H9 (cell line): ENCODE measurements at regions not wholly inside any gene's neighbourhood (a gene's known extent, or its start where the extent isn't known, plus 50 kb on each side); places are given as distances from the start of the nearest gene placed in this dataset.
"Not testable (repeated sequence)": the region's sequence is repeated elsewhere in the genome, so short reads cannot be mapped to it uniquely, and the experiment has no call there.

Experiments used
- DNase-seq: peaks from one replicate; pipeline ENCODE4 v3.0.0-alpha.2; 2017
- H2AFZ ChIP-seq: one replicate; pipeline ENCODE4 v1.6.1; 2013; ENCODE audit warnings: mild to moderate bottlenecking, low read length, control low read depth, moderate library complexity
- H2AK5ac ChIP-seq: 2 replicates; pipeline ENCODE4 v1.6.1; 2013; ENCODE audit warnings: low read length, control low read depth, mixed read lengths; ENCODE audit not compliant: insufficient read length
- H2BK120ac ChIP-seq: one replicate; pipeline ENCODE4 v1.6.1; 2013; ENCODE audit warnings: low read depth, mild to moderate bottlenecking, low read length, control low read depth, inconsistent platforms; ENCODE audit not compliant: poor library complexity, severe bottlenecking
- H2BK12ac ChIP-seq: 2 replicates; pipeline ENCODE4 v1.6.1; 2013; ENCODE audit warnings: low read length, control low read depth, mixed read lengths, low read depth; ENCODE audit not compliant: insufficient read length
- H2BK15ac ChIP-seq: 2 replicates; pipeline ENCODE4 v1.6.1; 2013; ENCODE audit warnings: low read depth, low read length, control low read depth
- H2BK20ac ChIP-seq: one replicate; pipeline ENCODE4 v1.6.1; 2013; ENCODE audit warnings: low read depth, mild to moderate bottlenecking, low read length, control low read depth, inconsistent platforms; ENCODE audit not compliant: poor library complexity, severe bottlenecking
- H2BK5ac ChIP-seq: 2 replicates; pipeline ENCODE4 v1.6.1; 2013; ENCODE audit warnings: low read length, control low read depth, mixed read lengths; ENCODE audit not compliant: insufficient read length
- H3K14ac ChIP-seq: 2 replicates; pipeline ENCODE4 v1.6.1; 2013; ENCODE audit warnings: low read length, control low read depth; ENCODE audit not compliant: insufficient read depth
- H3K18ac ChIP-seq: 2 replicates; pipeline ENCODE4 v1.6.1; 2013; ENCODE audit warnings: low read depth, mild to moderate bottlenecking, mixed read lengths, low read length, control low read depth; ENCODE audit not compliant: insufficient read length
- H3K23ac ChIP-seq: 2 replicates; pipeline ENCODE4 v1.6.1; 2013; ENCODE audit warnings: low read length, control low read depth, mixed read lengths, low read depth; ENCODE audit not compliant: insufficient read length
- H3K23me2 ChIP-seq: 2 replicates; pipeline ENCODE4 v1.6.1; 2013; ENCODE audit warnings: low read depth, mild to moderate bottlenecking, mixed read lengths, low read length, control low read depth; ENCODE audit not compliant: insufficient read length, poor library complexity, severe bottlenecking
- H3K27ac ChIP-seq: 2 replicates; pipeline ENCODE4 v1.5.1; 2013; ENCODE audit warnings: low read length, control low read depth, mixed read lengths, low read depth; ENCODE audit not compliant: insufficient read length
- H3K27me3 ChIP-seq: 2 replicates; pipeline ENCODE4 v1.6.1; 2013; ENCODE audit warnings: low read length, control low read depth, inconsistent platforms; ENCODE audit not compliant: insufficient read depth
- H3K4ac ChIP-seq: 2 replicates; pipeline ENCODE4 v1.6.1; 2013; ENCODE audit warnings: low read depth, mild to moderate bottlenecking, control low read depth, inconsistent platforms, low read length, moderate library complexity
- H3K4me1 ChIP-seq: 2 replicates; pipeline ENCODE4 v1.6.1; 2013; ENCODE audit warnings: low read length, control low read depth, inconsistent platforms; ENCODE audit not compliant: insufficient read depth
- H3K4me2 ChIP-seq: 2 replicates; pipeline ENCODE4 v1.6.1; 2013; ENCODE audit warnings: low read length, control low read depth, mixed read lengths; ENCODE audit not compliant: insufficient read length, insufficient read depth
- H3K56ac ChIP-seq: 2 replicates; pipeline ENCODE4 v1.6.1; 2013; ENCODE audit warnings: low read depth, mild to moderate bottlenecking, mixed read lengths, low read length, control low read depth; ENCODE audit not compliant: insufficient read length
- H3K79me1 ChIP-seq: 2 replicates; pipeline ENCODE4 v1.6.1; 2013; ENCODE audit warnings: low read depth, mild to moderate bottlenecking, moderate library complexity, low read length, control low read depth, inconsistent platforms; ENCODE audit not compliant: insufficient read depth, poor library complexity, severe bottlenecking
- H3K79me2 ChIP-seq: 2 replicates; pipeline ENCODE4 v1.6.1; 2013; ENCODE audit warnings: low read length, control low read depth, inconsistent platforms; ENCODE audit not compliant: insufficient read depth
- H3K9ac ChIP-seq: 2 replicates; pipeline ENCODE4 v1.6.1; 2013; ENCODE audit warnings: low read length, control low read depth, mixed read lengths; ENCODE audit not compliant: insufficient read length; ENCODE audit errors: extremely low read depth
- H3K9me3 ChIP-seq: one replicate; pipeline ENCODE4 v1.6.1; 2013; ENCODE audit warnings: low read depth, low read length, inconsistent platforms; ENCODE audit not compliant: control insufficient read depth
- H3T11ph ChIP-seq: one replicate; pipeline ENCODE4 v1.6.1; 2013; ENCODE audit warnings: mild to moderate bottlenecking, low read length, control low read depth, inconsistent platforms
- H4K20me1 ChIP-seq: one replicate; pipeline ENCODE4 v1.6.1; 2013; ENCODE audit not compliant: control insufficient read depth, insufficient read length, insufficient read depth
- H4K5ac ChIP-seq: 2 replicates; pipeline ENCODE4 v1.6.1; 2013; ENCODE audit warnings: low read depth, mild to moderate bottlenecking, mixed read lengths, low read length, control low read depth; ENCODE audit not compliant: insufficient read length
- H4K8ac ChIP-seq: replicated peaks from 2 replicates; pipeline ENCODE4 v1.6.1; 2013; ENCODE audit warnings: low read length, control low read depth, mixed read lengths, low read depth; ENCODE audit not compliant: insufficient read length
- H4K91ac ChIP-seq: 2 replicates; pipeline ENCODE4 v1.6.1; 2013; ENCODE audit warnings: low read depth, mild to moderate bottlenecking, moderate library complexity, mixed read lengths, low read length, control low read depth; ENCODE audit not compliant: insufficient read length
- H3K27ac Mint-ChIP-seq, 3 experiments: 2 replicates in 2 of 3; 3 replicates in 1 of 3; pipeline ENCODE4 v1.8.0; 2020 to 2021; ENCODE audit warnings: mixed read lengths in 3 of 3, mild to moderate bottlenecking in 1 of 3, moderate library complexity in 1 of 3
- H3K27me3 Mint-ChIP-seq: 2 replicates; pipeline ENCODE4 v1.8.0; 2021; ENCODE audit warnings: low read depth, mild to moderate bottlenecking, moderate library complexity, mixed read lengths
- H3K36me3 Mint-ChIP-seq, 3 experiments: 2 replicates in 2 of 3; 3 replicates in 1 of 3; pipeline ENCODE4 v1.8.0; 2020 to 2021; ENCODE audit warnings: low read depth in 3 of 3, mixed read lengths in 3 of 3; ENCODE audit not compliant: insufficient read depth in 1 of 3
- H3K4me1 Mint-ChIP-seq, 2 experiments: 2 replicates each; pipeline ENCODE4 v1.8.0; 2020; ENCODE audit warnings: mixed read lengths in 2 of 2
- H3K4me3 Mint-ChIP-seq, 2 experiments: 2 replicates in 1 of 2; 3 replicates in 1 of 2; pipeline ENCODE4 v1.8.0; 2020 to 2021; ENCODE audit warnings: mild to moderate bottlenecking in 2 of 2, mixed read lengths in 2 of 2, moderate library complexity in 1 of 2
- H3K9me3 Mint-ChIP-seq, 2 experiments: 2 replicates in 1 of 2; 3 replicates in 1 of 2; pipeline ENCODE4 v1.8.0; 2020; ENCODE audit warnings: mild to moderate bottlenecking in 2 of 2, mixed read lengths in 2 of 2, moderate library complexity in 1 of 2
- WGBS: extraction: QIAGEN DNeasy Blood & Tissue Kit; methylation state at CpG from one replicate; pipeline ENCODE4 v1.1.7; 2013; ENCODE audit warnings: missing lambda C conversion rate, low lambda C conversion rate, mixed read lengths; ENCODE audit not compliant: insufficient read length; ENCODE audit errors: extremely low coverage; 5-methylcytosine and 5-hydroxymethylcytosine counted together

DNA sequence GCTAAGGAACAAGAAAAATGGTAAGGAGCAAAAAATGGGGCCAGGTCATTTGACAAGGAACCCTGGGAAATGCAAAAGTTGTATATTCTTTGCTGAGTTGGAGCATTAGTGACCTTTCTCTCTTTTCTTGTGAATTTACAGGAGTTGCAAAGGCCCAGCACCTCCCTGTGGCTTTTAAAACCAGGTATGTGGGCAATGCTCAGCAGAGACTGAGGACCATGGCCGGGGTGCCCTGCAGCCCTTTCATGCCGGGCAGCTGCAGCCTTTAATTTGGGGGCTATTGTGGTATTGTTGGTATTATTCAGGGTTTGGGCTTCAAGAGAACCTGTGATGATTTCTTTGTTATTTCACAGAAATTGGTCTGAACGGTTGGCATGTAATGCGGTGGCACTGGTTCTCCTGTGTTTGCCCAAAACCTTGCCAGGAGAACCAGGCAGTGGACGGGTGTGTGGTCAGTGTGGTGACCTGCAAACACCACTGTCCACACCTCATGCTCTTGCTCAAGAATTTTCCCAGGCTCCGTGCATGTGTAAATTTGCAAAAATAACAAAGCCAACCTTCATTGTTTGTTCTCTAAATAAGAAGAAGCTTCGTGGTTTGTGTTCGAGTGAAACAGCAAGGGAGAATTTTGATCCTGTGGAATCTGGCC lies 213.8 kb upstream of the PLGLB1 start:
- not testable (repeated sequence) for H3K27me3 ChIP-seq, H4K20me1 ChIP-seq, H2BK20ac ChIP-seq, H2BK5ac ChIP-seq, H4K8ac ChIP-seq, H3K79me2 ChIP-seq, H3K4me1 Mint-ChIP-seq, H3K4me2 ChIP-seq, H3K4ac ChIP-seq, H3K27me3 Mint-ChIP-seq, H3K9me3 ChIP-seq, H3K27ac Mint-ChIP-seq, H3K79me1 ChIP-seq, H3K9ac ChIP-seq, H3T11ph ChIP-seq, H3K18ac ChIP-seq, H2AK5ac ChIP-seq, H3K4me3 Mint-ChIP-seq, H4K5ac ChIP-seq, H2BK12ac ChIP-seq, H2BK120ac ChIP-seq, H3K56ac ChIP-seq, H2BK15ac ChIP-seq, H3K14ac ChIP-seq, H2AFZ ChIP-seq, H3K4me1 ChIP-seq, H3K36me3 Mint-ChIP-seq, H3K27ac ChIP-seq, H3K23me2 ChIP-seq, H3K9me3 Mint-ChIP-seq, DNase-seq, H3K23ac ChIP-seq, H4K91ac ChIP-seq
- no CpG with 5 or more reads among the region's 8 CpGs for WGBS

DNA sequence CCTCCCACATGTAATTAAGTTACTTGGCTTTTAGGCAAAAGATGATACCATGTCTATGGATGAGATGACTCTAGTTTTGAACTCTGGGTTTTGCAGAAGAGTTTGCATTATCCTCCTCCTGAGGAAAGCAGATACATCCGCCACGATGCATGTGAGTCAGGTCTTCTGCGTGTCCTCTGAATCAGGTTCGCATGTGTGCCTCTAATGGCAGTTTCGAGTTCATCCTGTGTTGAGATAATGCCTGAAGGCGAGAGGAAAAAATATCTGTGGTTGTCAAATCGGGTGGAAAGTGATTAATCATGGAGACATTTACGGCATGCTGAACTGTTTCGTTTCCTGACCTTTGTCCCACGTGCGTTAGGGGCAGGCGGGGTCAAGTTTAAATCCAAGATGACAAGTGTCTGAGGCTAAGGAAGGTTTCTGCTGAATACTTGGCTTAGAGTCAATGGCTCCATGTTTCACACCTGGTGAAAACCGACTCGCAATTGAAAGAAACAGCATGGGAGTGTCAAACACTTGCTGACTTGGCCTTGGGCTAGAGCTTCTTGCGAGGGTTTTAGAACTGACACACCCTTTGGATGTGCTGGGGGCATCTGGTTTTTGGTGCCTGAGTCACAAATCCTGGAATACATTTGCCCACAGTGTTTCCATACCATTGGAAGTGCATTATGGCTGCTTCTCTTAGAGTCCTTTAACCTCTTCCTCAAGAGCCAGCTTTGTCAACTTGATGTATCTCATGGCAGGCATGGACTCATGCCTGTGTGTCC lies 216.1 kb upstream of the PLGLB1 start:
- H4K20me1 ChIP-seq, H3K79me2 ChIP-seq, H2BK20ac ChIP-seq, H3K4ac ChIP-seq, H2BK120ac ChIP-seq, H3K79me1 ChIP-seq, H3K56ac ChIP-seq, H2BK12ac ChIP-seq, H3K27ac ChIP-seq, H2BK15ac ChIP-seq, H3K9me3 Mint-ChIP-seq, H3K14ac ChIP-seq, H2BK5ac ChIP-seq, H4K5ac ChIP-seq, H2AK5ac ChIP-seq, H3K23ac ChIP-seq, DNase-seq, H3K27me3 ChIP-seq, H3K9ac ChIP-seq, H3K4me1 Mint-ChIP-seq, H3K4me3 Mint-ChIP-seq, H4K91ac ChIP-seq, H3K27ac Mint-ChIP-seq, H3K36me3 Mint-ChIP-seq, H3T11ph ChIP-seq, H3K4me2 ChIP-seq, H2AFZ ChIP-seq, H3K18ac ChIP-seq, H3K27me3 Mint-ChIP-seq, H4K8ac ChIP-seq, H3K9me3 ChIP-seq, H3K23me2 ChIP-seq, H3K4me1 ChIP-seq: not testable (repeated sequence)
- no CpG with 5 or more reads among the region's 15 CpGs for WGBS
